GM19452 (cell line): ENCODE measurements at regions not wholly inside any gene's neighbourhood (a gene's known extent, or its start where the extent isn't known, plus 50 kb on each side); places are given as distances from the start of the nearest gene placed in this dataset.
A peak's percentile ranks its signal among the peaks of the same experiment; 100 is the strongest.

Source experiments
- ATAC-seq: cut with Tn5 transposase; IDR thresholded peaks from one replicate; pipeline ENCODE4 v1.9.1; 2021; ENCODE audit not compliant: unreplicated experiment

- ATAC-seq = no peak
Measured at GRCh38 chr18:73923866-73924265, 223.8 kb downstream of the FBXO15 start.

GRCh38 chr18:73920033-73920432, 227.6 kb downstream of the FBXO15 start:
- no peak for ATAC-seq

- ATAC-seq = no peak
Measured at GRCh38 chr18:73918816-73919215, 228.8 kb downstream of the FBXO15 start.

- ATAC-seq = no peak
Measured at GRCh38 chr18:73917046-73917445, 230.6 kb downstream of the FBXO15 start.

GRCh38 chr18:73913505-73913904, 234.1 kb downstream of the FBXO15 start:
- no peak for ATAC-seq

GRCh38 chr18:73908323-73908722, 239.3 kb downstream of the FBXO15 start:
- no peak for ATAC-seq

- ATAC-seq = no peak
Measured at GRCh38 chr18:73901566-73901965, 246.1 kb downstream of the FBXO15 start.

GRCh38 chr18:73901151-73901550, 246.5 kb downstream of the FBXO15 start:
- no peak for ATAC-seq

GRCh38 chr18:73900106-73900835, 247.4 kb downstream of the FBXO15 start:
- no peak for ATAC-seq

- no peak for ATAC-seq
Measured at GRCh38 chr18:73897517-73897916, 250.1 kb downstream of the FBXO15 start.

GRCh38 chr18:73896685-73897084, 250.9 kb downstream of the FBXO15 start:
- ATAC-seq = peak; percentile 53

- ATAC-seq = no peak
Measured at GRCh38 chr18:73895701-73896100, 251.9 kb downstream of the FBXO15 start.

- ATAC-seq = no peak
Measured at GRCh38 chr18:73893880-73894279, 253.8 kb downstream of the FBXO15 start.

- ATAC-seq = no peak
Measured at GRCh38 chr18:73891572-73892421, 255.8 kb downstream of the FBXO15 start.

- ATAC-seq = no peak
Measured at GRCh38 chr18:73888565-73888964, 259.1 kb downstream of the FBXO15 start.

GRCh38 chr18:73887801-73888200, 259.8 kb downstream of the FBXO15 start:
- no peak for ATAC-seq

GRCh38 chr18:73884868-73885267, 262.8 kb downstream of the FBXO15 start:
- ATAC-seq = no peak

GRCh38 chr18:73881396-73881917, 266.2 kb downstream of the FBXO15 start:
- no peak for ATAC-seq

GRCh38 chr18:73880387-73880786, 267.2 kb downstream of the FBXO15 start:
- ATAC-seq = no peak

- no peak for ATAC-seq
Measured at GRCh38 chr18:73879766-73880165, 267.9 kb downstream of the FBXO15 start.

- no peak for ATAC-seq
Measured at GRCh38 chr18:73879328-73879727, 268.3 kb downstream of the FBXO15 start.

- ATAC-seq = no peak
Measured at GRCh38 chr18:73869182-73869581, 278.5 kb downstream of the FBXO15 start.
